Adrenal gland (tissue), 9 donors: ENCODE measurements at regions not wholly inside any gene's neighbourhood (a gene's known extent, or its start where the extent isn't known, plus 50 kb on each side); places are given as distances from the start of the nearest gene placed in this dataset.
A peak's percentile ranks its signal among the peaks of the same experiment; 100 is the strongest.

Experiments
- DNase-seq, 7 donors: peaks; one replicate each; pipeline ENCODE4 v3.0.0-alpha.2; 2019 to 2020
- H3K27ac ChIP-seq, 5 donors: fragments of 200-600 bp; sonication (generic) in 4 of 5; 1 replicate in 3 of 5; 2 replicates in 2 of 5; pipeline versions ENCODE4 v1.5.1 to v1.8.0; 2016 to 2020; ENCODE audit warnings: mild to moderate bottlenecking in 1 of 5
- H3K27me3 ChIP-seq: fragments of 200-600 bp; 2 replicates; pipeline ENCODE4 v1.8.0; 2021
- H3K36me3 ChIP-seq, 2 donors: fragments of 200-600 bp; replicated peaks in 1 of 2; 1 replicate in 1 of 2; 2 replicates in 1 of 2; pipeline versions ENCODE4 v1.5.1 to v1.8.0; 2018 to 2022
- H3K4me1 ChIP-seq, 2 donors: fragments of 200-600 bp; replicated peaks in 1 of 2; 1 replicate in 1 of 2; 2 replicates in 1 of 2; pipeline versions ENCODE4 v1.5.1 to v1.8.0; 2018 to 2021
- H3K4me3 ChIP-seq, 4 donors: fragments of 200-600 bp; sonication (generic) in 3 of 4; one replicate each; pipeline ENCODE4 v1.5.1; 2016 to 2018
- H3K9me3 ChIP-seq, 3 donors: fragments of 200-600 bp; sonication (generic) in 1 of 3; replicated peaks in 1 of 3; 1 replicate in 2 of 3; 2 replicates in 1 of 3; pipeline versions ENCODE4 v1.5.1 to v1.8.0; 2016 to 2021
- POLR2A ChIP-seq, 2 donors: fragments of 450-650 bp; IDR thresholded peaks; one replicate each; pipeline ENCODE4 v1.6.1; 2017; ENCODE audit warnings: antibody characterized with exemption in 2 of 2, mild to moderate bottlenecking in 2 of 2, moderate library complexity in 1 of 2
- WGBS, 4 donors: extraction: QIAGEN DNeasy Blood & Tissue Kit in 2 of 4; methylation state at CpG; one replicate each; pipeline versions ENCODE4 v1.1.5 to v1.1.7; 2013 to 2017; 5-methylcytosine and 5-hydroxymethylcytosine counted together
- intact Hi-C, 2 donors: fragments of 100-400 bp; cut with DNase I; formaldehyde crosslinking; loops; one replicate each; pipeline versions ENCODE4 v1.14.1 to v1.15.0; 2022 to 2023
- TF ChIP-seq, protein P1 (sequence below), 6 experiments: fragments of 450-650 bp in 4 of 6; fragments of 200-600 bp in 2 of 6; sonication (generic) in 1 of 6; IDR thresholded peaks; 1 replicate in 5 of 6; 2 replicates in 1 of 6; pipeline versions ENCODE4 v1.5.1 to v1.8.0; 2016 to 2021; ENCODE audit warnings: antibody characterized with exemption in 6 of 6, mild to moderate bottlenecking in 2 of 6, moderate library complexity in 1 of 6
- donor health status: healthy with polysubstance abuse.
- donor health status: Bipolar disorder and iron deficiency.
- donor health status: DM: yes; HTN: yes; CAD: no.
- donor health status: DM: no; HTN: no; CAD: no.
- donor health status: DM: no; HTN: no; CAD: no.

DNA sequence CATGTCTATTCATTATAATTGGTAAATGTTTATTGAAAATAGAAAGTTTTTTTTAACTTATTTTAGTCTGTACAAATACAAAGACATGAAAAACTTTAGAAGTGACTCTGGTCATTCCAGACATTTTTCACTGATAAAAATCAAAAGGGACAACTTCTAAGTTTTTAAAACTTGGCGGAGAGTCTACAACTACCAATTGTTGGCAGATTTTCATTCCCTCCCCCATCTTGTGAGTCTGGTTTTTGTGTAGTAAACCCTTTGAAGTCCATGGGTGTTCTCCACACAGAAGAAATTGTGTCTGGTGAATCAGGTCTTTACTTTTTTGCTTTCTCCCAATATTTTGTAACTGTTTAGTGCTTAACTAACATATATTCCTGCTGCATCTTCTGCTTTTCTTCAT, 336.5 kb downstream of the PDGFC start:
- Histone ChIP-seq H3K4me3 (no peak overlapping the region), H3K4me1 (no peaks in the 10 kb centered on the region), H3K27ac (no peak overlapping the region), H3K27me3 (no peaks in the 10 kb centered on the region), H3K36me3 (no peaks in the 10 kb centered on the region), H3K9me3 (no peaks in the 10 kb centered on the region)
- WGBS, 4 donors = 35 to 62% (median 44%) methylated on average over 1 of the region's 1 CpG
- intact Hi-C loops = no loop called here
- DNase-seq = no peak
- no peak for TF ChIP-seq POLR2A (IDR thresholded peaks at IDR 0.05)
- TF ChIP-seq, protein P1, sequence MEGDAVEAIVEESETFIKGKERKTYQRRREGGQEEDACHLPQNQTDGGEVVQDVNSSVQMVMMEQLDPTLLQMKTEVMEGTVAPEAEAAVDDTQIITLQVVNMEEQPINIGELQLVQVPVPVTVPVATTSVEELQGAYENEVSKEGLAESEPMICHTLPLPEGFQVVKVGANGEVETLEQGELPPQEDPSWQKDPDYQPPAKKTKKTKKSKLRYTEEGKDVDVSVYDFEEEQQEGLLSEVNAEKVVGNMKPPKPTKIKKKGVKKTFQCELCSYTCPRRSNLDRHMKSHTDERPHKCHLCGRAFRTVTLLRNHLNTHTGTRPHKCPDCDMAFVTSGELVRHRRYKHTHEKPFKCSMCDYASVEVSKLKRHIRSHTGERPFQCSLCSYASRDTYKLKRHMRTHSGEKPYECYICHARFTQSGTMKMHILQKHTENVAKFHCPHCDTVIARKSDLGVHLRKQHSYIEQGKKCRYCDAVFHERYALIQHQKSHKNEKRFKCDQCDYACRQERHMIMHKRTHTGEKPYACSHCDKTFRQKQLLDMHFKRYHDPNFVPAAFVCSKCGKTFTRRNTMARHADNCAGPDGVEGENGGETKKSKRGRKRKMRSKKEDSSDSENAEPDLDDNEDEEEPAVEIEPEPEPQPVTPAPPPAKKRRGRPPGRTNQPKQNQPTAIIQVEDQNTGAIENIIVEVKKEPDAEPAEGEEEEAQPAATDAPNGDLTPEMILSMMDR (IDR thresholded peaks at IDR 0.05) = no peak

DNA sequence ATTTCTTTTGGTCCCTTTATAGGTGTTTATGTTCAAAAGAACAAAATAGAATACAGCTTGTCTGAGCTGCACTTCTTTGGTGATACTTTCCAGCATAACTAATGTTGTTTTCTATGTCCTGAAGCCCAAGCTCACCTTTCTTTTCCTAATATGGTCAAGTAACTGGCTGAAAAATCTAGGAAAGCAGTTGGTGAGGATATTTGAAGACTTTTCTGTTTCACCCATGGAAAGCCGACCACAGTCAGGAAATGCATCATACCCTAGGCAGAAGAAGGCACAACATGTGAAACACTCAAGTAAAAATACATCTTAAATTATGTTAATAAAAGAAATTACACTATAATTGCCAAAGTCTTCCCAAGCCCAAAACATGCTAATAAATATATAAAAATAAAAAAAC, 337.0 kb downstream of the PDGFC start:
- H3K27me3 ChIP-seq = no peaks in the 10 kb centered on the region
- H3K27ac ChIP-seq = no peak overlapping the region
- intact Hi-C loops = no loop called here
- TF ChIP-seq, protein P1 (IDR thresholded peaks at IDR 0.05) = no peak
- no peak for TF ChIP-seq POLR2A (IDR thresholded peaks at IDR 0.05)
- WGBS, 4 donors = 54 to 84% (median 70%) methylated on average over 1 of the region's 1 CpG
- no peaks in the 10 kb centered on the region for H3K36me3 ChIP-seq
- no peaks in the 10 kb centered on the region for H3K9me3 ChIP-seq
- H3K4me1 ChIP-seq = no peaks in the 10 kb centered on the region
- H3K4me3 ChIP-seq = no peak overlapping the region
- no peak for DNase-seq

DNA sequence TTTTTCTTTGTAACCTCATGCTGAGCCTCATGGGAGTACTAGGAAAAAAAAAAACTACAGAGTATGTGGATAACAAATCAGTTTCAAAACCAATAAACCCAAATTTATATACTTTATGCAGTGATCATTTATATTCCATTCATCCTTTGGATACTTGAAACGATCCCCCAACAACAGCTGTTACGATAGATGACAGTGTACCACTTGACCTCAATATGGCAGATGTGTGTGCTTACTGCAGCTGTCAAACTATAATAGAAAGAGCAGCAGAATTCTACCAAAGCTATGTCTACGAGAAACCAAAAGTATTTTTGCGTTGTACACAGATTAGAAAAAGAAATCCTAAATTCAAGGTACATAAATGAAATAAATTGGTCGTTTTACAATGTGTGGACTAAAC, 337.8 kb downstream of the PDGFC start:
- 90 to 92% (median 91%) methylated on average over 5 of the region's 5 CpGs for WGBS, 4 donors
- H3K4me3 ChIP-seq = no peak overlapping the region
- H3K27ac ChIP-seq = no peak overlapping the region
- H3K36me3 ChIP-seq = no peaks in the 10 kb centered on the region
- no peaks in the 10 kb centered on the region for H3K27me3 ChIP-seq
- TF ChIP-seq POLR2A (IDR thresholded peaks at IDR 0.05) = no peak
- TF ChIP-seq, protein P1 (IDR thresholded peaks at IDR 0.05) = no peak
- intact Hi-C loops = no loop called here
- no peak for DNase-seq
- H3K4me1 ChIP-seq = no peaks in the 10 kb centered on the region
- no peaks in the 10 kb centered on the region for H3K9me3 ChIP-seq

DNA sequence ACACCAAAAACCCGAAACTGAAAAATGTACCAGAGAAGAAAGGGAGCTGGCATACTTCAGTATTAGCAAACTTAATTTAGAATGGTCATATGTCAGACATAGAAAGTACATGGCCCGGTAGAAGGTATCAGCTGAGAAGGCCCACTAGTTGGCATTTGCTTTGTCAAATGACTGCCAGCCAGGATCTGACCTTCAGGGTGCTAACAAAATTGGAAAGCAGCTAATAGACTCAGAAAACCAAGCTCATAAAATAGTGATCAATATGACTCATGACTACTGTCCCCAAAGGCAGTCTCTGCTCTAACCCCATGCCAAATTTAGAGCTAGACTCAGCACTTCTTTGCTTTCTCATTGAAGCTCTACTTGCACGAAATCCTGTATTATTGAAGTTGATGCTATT, 342.7 kb downstream of the PDGFC start:
- Histone ChIP-seq H3K4me3 (no peak overlapping the region), H3K4me1 (no peaks in the 10 kb centered on the region), H3K36me3 (no peaks in the 10 kb centered on the region), H3K27me3 (no peaks in the 10 kb centered on the region), H3K27ac (no peak overlapping the region), H3K9me3 (no peaks in the 10 kb centered on the region)
- DNase-seq = peak in 6 of 7 donors; percentile 7 to 54 (median 26)
- 43 to 68% (median 50%) methylated on average over 3 of the region's 3 CpGs for WGBS, 4 donors
- no peak for TF ChIP-seq POLR2A (IDR thresholded peaks at IDR 0.05)
- TF ChIP-seq, protein P1 (IDR thresholded peaks at IDR 0.05) = no peak
- intact Hi-C loops = no loop called here
